ENCODE measurements at regions not wholly inside any gene's neighbourhood (a gene's known extent, or its start where the extent isn't known, plus 50 kb on each side); places are given as distances from the start of the nearest gene placed in this dataset.
A peak's percentile ranks its signal among the peaks of the same experiment; 100 is the strongest.
"Not testable (repeated sequence)": the region's sequence is repeated elsewhere in the genome, so short reads cannot be mapped to it uniquely, and the experiment has no call there.

DNA sequence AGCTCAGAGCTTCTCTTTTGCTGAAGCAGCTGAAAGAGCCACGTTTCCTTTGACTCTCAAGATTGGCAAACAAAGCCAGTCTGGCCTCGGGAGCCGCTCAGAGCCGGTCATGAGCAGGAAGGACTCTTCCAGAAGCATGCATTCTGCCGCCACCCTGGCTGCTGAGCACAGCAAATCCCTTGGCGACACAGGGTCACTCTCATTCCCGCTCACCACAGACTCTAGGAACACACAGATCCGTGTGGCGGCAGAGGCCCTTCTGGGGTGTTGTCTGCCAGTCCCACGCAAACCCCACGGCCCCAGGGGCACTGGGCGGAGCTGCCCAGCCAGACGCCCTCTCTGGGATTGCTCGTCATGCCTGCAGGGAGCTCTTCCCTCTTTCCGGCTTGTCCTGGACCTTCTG lies 157.0 kb downstream of the C16orf95 start:
- TF ChIP-seq EZH2 (IDR thresholded peaks at IDR 0.05; ENCODE audit: insufficient read depth, low read length), result no peak
- TF ChIP-seq, protein P1, sequence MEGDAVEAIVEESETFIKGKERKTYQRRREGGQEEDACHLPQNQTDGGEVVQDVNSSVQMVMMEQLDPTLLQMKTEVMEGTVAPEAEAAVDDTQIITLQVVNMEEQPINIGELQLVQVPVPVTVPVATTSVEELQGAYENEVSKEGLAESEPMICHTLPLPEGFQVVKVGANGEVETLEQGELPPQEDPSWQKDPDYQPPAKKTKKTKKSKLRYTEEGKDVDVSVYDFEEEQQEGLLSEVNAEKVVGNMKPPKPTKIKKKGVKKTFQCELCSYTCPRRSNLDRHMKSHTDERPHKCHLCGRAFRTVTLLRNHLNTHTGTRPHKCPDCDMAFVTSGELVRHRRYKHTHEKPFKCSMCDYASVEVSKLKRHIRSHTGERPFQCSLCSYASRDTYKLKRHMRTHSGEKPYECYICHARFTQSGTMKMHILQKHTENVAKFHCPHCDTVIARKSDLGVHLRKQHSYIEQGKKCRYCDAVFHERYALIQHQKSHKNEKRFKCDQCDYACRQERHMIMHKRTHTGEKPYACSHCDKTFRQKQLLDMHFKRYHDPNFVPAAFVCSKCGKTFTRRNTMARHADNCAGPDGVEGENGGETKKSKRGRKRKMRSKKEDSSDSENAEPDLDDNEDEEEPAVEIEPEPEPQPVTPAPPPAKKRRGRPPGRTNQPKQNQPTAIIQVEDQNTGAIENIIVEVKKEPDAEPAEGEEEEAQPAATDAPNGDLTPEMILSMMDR (IDR thresholded peaks at IDR 0.05; ENCODE audit: insufficient read depth, low read depth, low read length), result no peak
- peaks cover 6% of the 10 kb centered on the region for H3K4me1 ChIP-seq (ENCODE audit: insufficient read depth, low read length)
- Mint-ChIP-seq H3K9me3 (ENCODE audit: unreplicated experiment) (peaks cover 3% of the 10 kb centered on the region), H3K4me1 (ENCODE audit: low read depth, unreplicated experiment) (peaks cover 5% of the 10 kb centered on the region), H3K36me3 (ENCODE audit: low read depth, unreplicated experiment) (no peaks in the 10 kb centered on the region), H3K27ac (ENCODE audit: unreplicated experiment) (peak overlapping the region; percentile 42), H3K4me3 (ENCODE audit: unreplicated experiment) (no peak overlapping the region), H3K27me3 (ENCODE audit: low read depth, unreplicated experiment) (peaks cover 30% of the 10 kb centered on the region)
- H3K79me2 ChIP-seq (ENCODE audit: insufficient read depth, low read length), result no peaks in the 10 kb centered on the region
- no peak overlapping the region for H3K9ac ChIP-seq (ENCODE audit: low read length)
- DNase-seq (ENCODE audit: low read depth), result no peak
- peak overlapping the region; percentile 44 for H2AFZ ChIP-seq (ENCODE audit: low read depth, low read length)
- no peak overlapping the region for H3K4me3 ChIP-seq (ENCODE audit: insufficient read depth, low read depth, low read length)
- H3K4me2 ChIP-seq (ENCODE audit: low read length), result no peak overlapping the region
- H3K27me3 ChIP-seq (ENCODE audit: insufficient read depth, low read length), result peaks cover 2% of the 10 kb centered on the region
- no peak for FAIRE-seq
- H3K9me3 ChIP-seq (ENCODE audit: insufficient read depth, low read depth, low read length), result no peaks in the 10 kb centered on the region
- H3K36me3 ChIP-seq (ENCODE audit: insufficient read depth, low read length), result no peaks in the 10 kb centered on the region
- H3K27ac ChIP-seq (ENCODE audit: low read depth, low read length), result no peak overlapping the region
- no peaks in the 10 kb centered on the region for H4K20me1 ChIP-seq (ENCODE audit: insufficient read depth, low read length)

DNA sequence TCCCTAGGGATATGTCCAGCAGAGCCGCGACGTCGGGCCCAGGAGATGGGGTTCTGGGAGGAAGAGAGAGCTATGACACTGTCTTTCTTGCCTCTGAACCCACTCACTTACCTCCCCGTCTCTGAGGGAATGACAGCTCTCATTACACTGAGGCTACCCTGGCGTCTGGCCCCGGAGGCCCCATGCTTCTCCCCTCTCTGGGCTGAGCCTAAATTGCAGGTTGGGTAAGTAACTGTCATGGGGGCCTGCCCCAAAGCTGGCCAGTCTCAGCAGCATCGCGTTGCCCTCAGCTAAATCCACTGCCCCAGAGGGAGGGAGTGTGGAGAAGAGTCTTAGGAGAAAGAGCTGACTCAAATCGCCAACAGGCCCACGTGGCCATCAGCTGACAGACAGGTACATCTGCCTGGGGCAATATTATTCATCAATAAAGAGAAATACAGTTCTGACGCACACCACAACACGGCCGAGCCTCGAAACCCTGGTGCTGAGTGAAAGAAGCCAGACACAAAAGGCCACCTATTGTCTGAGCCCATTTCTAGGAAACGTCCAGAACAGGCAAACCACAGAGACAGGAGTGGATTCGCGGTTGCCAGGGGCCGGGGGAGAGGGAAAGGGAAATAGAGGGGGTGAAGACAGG lies 156.4 kb downstream of the C16orf95 start:
- Histone ChIP-seq H3K27ac (ENCODE audit: low read depth, low read length) (no peak overlapping the region), H3K36me3 (ENCODE audit: insufficient read depth, low read length) (no peaks in the 10 kb centered on the region), H3K4me3 (ENCODE audit: insufficient read depth, low read depth, low read length) (no peak overlapping the region), H2AFZ (ENCODE audit: low read depth, low read length) (peak overlapping the region; percentile 44), H3K4me1 (ENCODE audit: insufficient read depth, low read length) (peaks cover 7% of the 10 kb centered on the region), H4K20me1 (ENCODE audit: insufficient read depth, low read length) (no peaks in the 10 kb centered on the region), H3K79me2 (ENCODE audit: insufficient read depth, low read length) (no peaks in the 10 kb centered on the region), H3K9ac (ENCODE audit: low read length) (no peak overlapping the region), H3K9me3 (ENCODE audit: insufficient read depth, low read depth, low read length) (no peaks in the 10 kb centered on the region), H3K27me3 (ENCODE audit: insufficient read depth, low read length) (peaks cover 2% of the 10 kb centered on the region), H3K4me2 (ENCODE audit: low read length) (no peak overlapping the region)
- Mint-ChIP-seq H3K4me1 (ENCODE audit: low read depth, unreplicated experiment) (peaks cover 6% of the 10 kb centered on the region), H3K4me3 (ENCODE audit: unreplicated experiment) (no peak overlapping the region), H3K27ac (ENCODE audit: unreplicated experiment) (no peak overlapping the region), H3K27me3 (ENCODE audit: low read depth, unreplicated experiment) (peaks cover 32% of the 10 kb centered on the region), H3K36me3 (ENCODE audit: low read depth, unreplicated experiment) (no peaks in the 10 kb centered on the region), H3K9me3 (ENCODE audit: unreplicated experiment) (peaks cover 3% of the 10 kb centered on the region)
- TF ChIP-seq, protein P1 (IDR thresholded peaks at IDR 0.05; ENCODE audit: insufficient read depth, low read depth, low read length), result no peak
- TF ChIP-seq EZH2 (IDR thresholded peaks at IDR 0.05; ENCODE audit: insufficient read depth, low read length), result no peak
- FAIRE-seq (no peak), DNase-seq (ENCODE audit: low read depth) (no peak)

DNA sequence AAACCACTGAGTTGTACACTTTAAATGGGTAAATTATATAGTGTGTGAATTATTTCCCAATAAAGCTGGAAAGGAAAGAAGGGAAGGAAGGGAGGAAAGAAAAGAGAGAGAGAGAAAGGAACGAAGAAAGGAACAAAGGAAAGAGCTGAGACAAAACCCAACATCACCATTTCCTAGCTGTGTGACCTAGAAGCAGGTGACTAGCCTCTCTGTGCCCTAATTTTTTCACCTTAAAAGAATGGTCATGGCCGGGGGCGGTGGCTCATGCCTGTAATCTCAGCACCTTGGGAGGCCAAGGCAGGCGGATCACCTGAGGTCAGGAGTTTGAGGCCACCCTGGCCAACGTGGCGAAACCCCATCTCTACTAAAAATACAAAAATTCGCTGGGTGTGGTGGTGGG lies 155.8 kb downstream of the C16orf95 start:
- H3K27me3 ChIP-seq (ENCODE audit: insufficient read depth, low read length); H3K27ac ChIP-seq (ENCODE audit: low read depth, low read length); H3K79me2 ChIP-seq (ENCODE audit: insufficient read depth, low read length); H3K36me3 ChIP-seq (ENCODE audit: insufficient read depth, low read length); H4K20me1 ChIP-seq (ENCODE audit: insufficient read depth, low read length); H3K4me3 ChIP-seq (ENCODE audit: insufficient read depth, low read depth, low read length); DNase-seq (ENCODE audit: low read depth); H3K4me1 ChIP-seq (ENCODE audit: insufficient read depth, low read length); H3K9ac ChIP-seq (ENCODE audit: low read length); FAIRE-seq; H3K4me2 ChIP-seq (ENCODE audit: low read length); H2AFZ ChIP-seq (ENCODE audit: low read depth, low read length); H3K9me3 ChIP-seq (ENCODE audit: insufficient read depth, low read depth, low read length); H3K9me3 Mint-ChIP-seq (ENCODE audit: unreplicated experiment); H3K27ac Mint-ChIP-seq (ENCODE audit: unreplicated experiment); H3K4me3 Mint-ChIP-seq (ENCODE audit: unreplicated experiment); H3K36me3 Mint-ChIP-seq (ENCODE audit: low read depth, unreplicated experiment); H3K4me1 Mint-ChIP-seq (ENCODE audit: low read depth, unreplicated experiment): not testable (repeated sequence)
- H3K27me3 Mint-ChIP-seq (ENCODE audit: low read depth, unreplicated experiment), result peaks cover 32% of the 10 kb centered on the region

Measured in astrocyte (in vitro differentiated cells and primary cell).